HepG2 (cell line): ENCODE measurements at regions not wholly inside any gene's neighbourhood (a gene's known extent, or its start where the extent isn't known, plus 50 kb on each side); places are given as distances from the start of the nearest gene placed in this dataset.
"Not testable (repeated sequence)": the region's sequence is repeated elsewhere in the genome, so short reads cannot be mapped to it uniquely, and the experiment has no call there.

ENCODE experiments used
- CEBPB ChIP-seq: IDR thresholded peaks from 2 replicates; pipeline ENCODE4 v1.6.1; 2011; ENCODE audit warnings: low read depth, low read length, improper control_type of control experiment, borderline replicate concordance
- IRF2 ChIP-seq: IDR thresholded peaks from 2 replicates; pipeline ENCODE4 v1.6.1; 2018; ENCODE audit warnings: missing genetic modification reagents, missing compliant biosample characterization
- POLR2AphosphoS5 ChIP-seq: IDR thresholded peaks from 2 replicates; pipeline ENCODE4 v1.6.1; 2012; ENCODE audit warnings: low read depth, low read length
- RFX5 ChIP-seq: IDR thresholded peaks from 2 replicates; pipeline ENCODE4 v1.6.1; 2011; ENCODE audit warnings: low read depth, low read length, improper control_type of control experiment
- RFXANK ChIP-seq: IDR thresholded peaks from 2 replicates; pipeline ENCODE4 v1.6.1; 2016
- RNF2 ChIP-seq: fragments of 450-650 bp; conservative IDR thresholded peaks from 2 replicates; pipeline ENCODE4 v1.6.1; 2016; ENCODE audit warnings: low read depth
- ZBTB33 ChIP-seq: sonication (generic); formaldehyde crosslinking; IDR thresholded peaks from 2 replicates; pipeline ENCODE4 v1.4.0; 2020; ENCODE audit warnings: missing genetic modification reagents
- ZNF180 ChIP-seq: sonication (generic); formaldehyde crosslinking; IDR thresholded peaks from 2 replicates; pipeline ENCODE4 v1.4.0; 2020; ENCODE audit warnings: low read depth, missing genetic modification reagents, borderline replicate concordance

- TF ChIP-seq RFXANK; RNF2; ZBTB33; RFX5; CEBPB; POLR2AphosphoS5; IRF2; ZNF180 (CRISPR knock-in tag): not testable (repeated sequence)
Observed at GRCh38 chr9:90694187-90694586, 51.6 kb upstream of the DIRAS2 start.
